ENCODE measurements at regions not wholly inside any gene's neighbourhood (a gene's known extent, or its start where the extent isn't known, plus 50 kb on each side); places are given as distances from the start of the nearest gene placed in this dataset.
"Not testable (repeated sequence)": the region's sequence is repeated elsewhere in the genome, so short reads cannot be mapped to it uniquely, and the experiment has no call there.

DNA sequence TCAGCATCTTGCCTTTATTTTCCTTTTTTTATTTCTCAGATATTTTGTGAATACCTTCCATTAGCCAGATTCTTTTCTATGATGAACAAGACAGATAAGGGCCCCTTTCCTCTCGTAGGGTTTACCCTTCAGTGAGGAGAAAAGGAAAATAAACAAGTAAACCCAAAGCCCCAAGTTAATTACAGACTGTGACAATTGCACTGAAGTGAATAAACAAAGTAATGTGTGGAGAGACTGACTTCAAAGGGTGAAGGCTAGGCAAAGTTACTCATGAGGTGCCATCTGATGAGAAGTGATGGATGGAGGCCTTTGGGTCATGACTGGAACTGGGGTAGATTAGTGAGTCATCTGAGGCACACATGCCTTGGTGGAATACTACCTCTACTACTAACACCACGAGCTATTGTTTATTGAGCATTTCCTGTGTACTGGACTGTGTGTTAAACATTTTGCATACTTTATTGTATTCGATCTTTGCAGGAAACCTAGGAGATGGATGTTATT, 143.4 kb upstream of the PRICKLE1 start:
- no peak for DNase-seq (ENCODE audit: low spot score)
- intact Hi-C loops (cut with DNase I), result no loop called here

DNA sequence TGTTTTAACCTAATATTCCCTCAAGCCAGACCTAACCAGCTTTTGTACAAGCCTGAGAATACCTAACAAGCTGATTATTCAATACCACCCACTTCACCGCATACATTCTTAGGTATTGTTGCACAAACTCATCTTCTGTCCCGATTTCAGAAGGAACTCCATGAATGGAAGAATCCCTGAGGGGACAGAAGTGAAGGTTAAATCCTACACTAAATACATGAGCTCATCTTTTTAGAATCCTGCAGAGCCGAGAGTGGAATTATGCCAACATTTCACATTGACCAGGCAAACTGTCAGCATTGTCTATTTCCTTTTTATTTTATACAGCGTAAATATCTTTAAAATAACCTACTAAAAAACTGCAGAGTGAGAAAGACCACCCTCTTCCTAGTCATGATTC, 140.7 kb upstream of the PRICKLE1 start:
- intact Hi-C loops (cut with DNase I), result no loop called here
- DNase-seq (ENCODE audit: low spot score), result no peak

DNA sequence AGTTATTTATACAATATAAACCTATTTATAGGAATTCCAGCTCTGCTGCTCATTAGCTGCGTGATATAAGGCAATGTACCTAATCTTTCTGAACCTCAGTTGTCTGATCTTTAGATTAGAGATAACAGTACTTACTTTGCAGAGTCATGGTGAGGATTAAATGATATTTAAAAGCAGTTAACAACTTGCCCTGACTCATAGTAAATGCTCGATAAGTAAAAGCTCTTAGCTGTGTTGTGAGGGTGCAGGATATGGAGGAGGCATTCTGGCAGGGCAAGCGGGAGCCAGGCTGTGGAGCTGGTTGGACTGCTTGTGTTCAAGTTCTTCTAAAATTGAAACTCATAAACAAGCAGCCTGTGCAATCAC, 140.0 kb upstream of the PRICKLE1 start:
- no peak for DNase-seq (ENCODE audit: low spot score)
- intact Hi-C loops (cut with DNase I), result no loop called here

DNA sequence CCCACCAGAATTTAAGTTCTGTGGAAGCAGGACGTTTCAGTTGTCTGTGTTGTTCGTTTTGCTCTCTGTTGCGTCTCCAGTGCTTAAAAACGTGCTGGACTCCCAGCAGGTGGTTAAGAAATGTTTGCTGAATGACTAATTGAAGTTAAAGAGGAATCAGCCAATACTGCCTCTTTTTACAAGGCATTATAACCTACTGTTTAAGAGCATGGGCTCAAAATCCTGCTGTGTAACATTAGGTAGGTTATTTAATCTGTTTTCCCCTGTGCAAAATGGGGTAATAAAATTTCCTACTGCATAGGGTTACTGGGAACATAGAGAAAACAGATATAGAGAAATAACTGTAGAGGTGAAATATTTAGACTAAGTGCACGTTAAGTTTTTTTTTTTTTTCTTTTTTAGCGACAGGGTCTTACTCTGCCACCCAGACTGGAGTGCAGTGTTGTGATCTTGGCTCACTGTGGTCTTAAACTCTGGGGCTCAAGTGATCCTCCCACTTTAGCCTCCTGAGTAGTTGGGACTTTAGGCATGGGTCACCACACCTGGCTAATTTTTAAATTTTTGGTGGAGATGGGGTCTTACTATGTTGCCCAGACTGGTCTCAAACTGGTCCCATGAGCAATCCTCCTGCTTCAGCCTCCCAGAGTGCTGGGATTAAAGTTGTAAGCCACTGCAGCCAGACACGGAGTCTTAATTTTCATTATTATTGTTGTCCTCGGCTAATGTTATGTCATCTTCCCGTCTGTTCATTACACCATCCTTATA, 139.4 kb upstream of the PRICKLE1 start:
- DNase-seq (ENCODE audit: low spot score), result no peak
- intact Hi-C loops (cut with DNase I), result no loop called here

DNA sequence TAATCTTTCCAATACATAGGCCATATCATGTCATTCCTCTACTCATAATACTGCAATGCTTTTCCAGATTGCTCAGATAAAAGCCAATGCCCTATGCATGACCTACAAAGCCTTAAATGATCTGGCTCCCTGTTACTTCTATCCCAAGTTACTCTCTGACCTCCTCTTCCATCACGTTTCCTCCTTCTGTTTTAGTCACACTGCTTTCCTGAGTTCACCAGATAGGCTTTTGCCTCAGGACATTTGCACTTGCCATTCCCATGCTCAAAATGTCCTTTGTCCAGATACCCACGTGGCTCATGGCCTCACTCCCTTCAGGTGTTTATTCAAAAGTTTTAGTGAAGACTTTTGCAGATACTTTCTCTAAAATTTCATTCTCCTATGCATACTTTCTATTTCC, 138.7 kb upstream of the PRICKLE1 start:
- intact Hi-C loops (cut with DNase I), result no loop called here
- DNase-seq (ENCODE audit: low spot score), result no peak

DNA sequence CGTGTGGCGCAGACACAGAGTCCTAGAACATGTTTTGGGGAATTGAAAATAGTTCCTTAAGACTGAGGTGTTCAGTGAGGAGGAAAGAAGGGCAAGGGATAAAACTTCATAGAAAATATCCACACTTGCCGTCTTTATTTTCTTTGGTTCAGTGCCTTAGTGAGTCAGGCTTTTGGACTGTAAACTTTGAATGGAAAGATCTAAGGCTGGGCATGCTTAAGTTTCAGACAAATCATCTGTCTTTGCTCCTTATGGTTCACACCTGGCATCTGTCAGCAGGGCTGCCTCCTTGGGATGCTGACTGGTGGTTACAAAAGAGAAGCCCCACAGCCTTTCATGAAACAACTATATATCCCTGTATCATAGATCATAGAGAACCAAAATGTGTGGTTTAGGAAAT, 136.3 kb upstream of the PRICKLE1 start:
- no peak for DNase-seq (ENCODE audit: low spot score)
- intact Hi-C loops (cut with DNase I), result no loop called here

DNA sequence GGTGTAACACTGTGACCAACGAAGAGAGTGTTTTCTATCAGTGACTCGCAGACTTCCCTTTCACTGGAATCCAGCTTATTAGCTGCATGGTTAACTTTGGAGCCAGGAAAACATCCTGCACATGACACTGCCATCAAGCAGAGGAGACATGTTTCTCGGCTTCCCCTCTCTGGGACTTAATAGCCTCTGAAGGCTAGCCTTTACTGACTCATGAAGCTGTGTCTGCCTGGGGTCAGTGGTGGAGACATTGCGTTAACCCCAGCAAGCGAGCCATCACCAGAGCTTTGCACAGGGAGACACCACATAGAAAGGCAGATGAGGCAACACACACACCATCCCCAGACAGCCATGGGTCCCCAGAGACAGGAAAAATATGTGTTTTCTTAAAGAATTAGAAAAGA, 126.9 kb upstream of the PRICKLE1 start:
- peak; percentile 78 for DNase-seq (ENCODE audit: low spot score)

DNA sequence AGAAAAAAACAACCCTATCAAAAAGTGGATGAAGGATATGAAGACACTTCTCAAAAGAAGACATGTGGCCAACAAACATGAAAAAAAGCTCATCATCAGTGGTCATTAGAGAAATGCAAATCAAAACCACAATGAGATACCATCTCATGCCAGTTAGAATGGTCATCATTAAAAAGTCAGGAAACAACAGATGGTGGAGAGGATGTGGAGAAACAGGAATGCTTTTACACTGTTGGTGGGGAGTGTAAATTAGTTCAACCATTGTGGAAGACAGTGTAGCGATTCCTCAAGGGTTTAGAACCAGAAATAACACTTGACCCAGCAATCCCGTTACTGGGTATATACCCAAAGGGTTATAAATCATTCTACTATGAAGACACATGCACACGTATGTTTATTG, 124.0 kb upstream of the PRICKLE1 start:
- DNase-seq (ENCODE audit: low spot score); intact Hi-C loops (cut with DNase I): not testable (repeated sequence)

More for the DNA sequence above, 126.9 kb upstream of the PRICKLE1 start:
- intact Hi-C loops (cut with DNase I), result no loop called here

DNA sequence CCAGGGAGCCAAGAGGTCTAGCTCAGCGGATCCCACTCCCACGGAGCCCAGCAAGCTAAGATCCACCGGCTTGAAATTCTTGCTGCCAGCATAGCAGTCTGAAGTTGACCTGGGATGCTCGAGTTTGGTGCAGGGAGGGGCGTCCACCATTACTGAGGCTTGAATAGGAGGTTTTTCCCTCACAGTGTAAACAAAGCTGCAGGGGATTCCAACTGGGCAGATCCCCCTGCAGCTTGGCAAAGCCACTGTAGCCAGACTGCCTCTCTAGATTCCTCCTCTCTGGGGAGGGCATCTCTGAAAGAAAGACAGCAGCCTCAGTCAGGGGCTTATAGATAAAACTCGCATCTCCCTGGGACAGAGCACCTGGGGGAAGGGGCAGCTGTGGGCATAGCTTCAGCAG, 118.8 kb upstream of the PRICKLE1 start:
- intact Hi-C loops (cut with DNase I); DNase-seq (ENCODE audit: low spot score): not testable (repeated sequence)

DNA sequence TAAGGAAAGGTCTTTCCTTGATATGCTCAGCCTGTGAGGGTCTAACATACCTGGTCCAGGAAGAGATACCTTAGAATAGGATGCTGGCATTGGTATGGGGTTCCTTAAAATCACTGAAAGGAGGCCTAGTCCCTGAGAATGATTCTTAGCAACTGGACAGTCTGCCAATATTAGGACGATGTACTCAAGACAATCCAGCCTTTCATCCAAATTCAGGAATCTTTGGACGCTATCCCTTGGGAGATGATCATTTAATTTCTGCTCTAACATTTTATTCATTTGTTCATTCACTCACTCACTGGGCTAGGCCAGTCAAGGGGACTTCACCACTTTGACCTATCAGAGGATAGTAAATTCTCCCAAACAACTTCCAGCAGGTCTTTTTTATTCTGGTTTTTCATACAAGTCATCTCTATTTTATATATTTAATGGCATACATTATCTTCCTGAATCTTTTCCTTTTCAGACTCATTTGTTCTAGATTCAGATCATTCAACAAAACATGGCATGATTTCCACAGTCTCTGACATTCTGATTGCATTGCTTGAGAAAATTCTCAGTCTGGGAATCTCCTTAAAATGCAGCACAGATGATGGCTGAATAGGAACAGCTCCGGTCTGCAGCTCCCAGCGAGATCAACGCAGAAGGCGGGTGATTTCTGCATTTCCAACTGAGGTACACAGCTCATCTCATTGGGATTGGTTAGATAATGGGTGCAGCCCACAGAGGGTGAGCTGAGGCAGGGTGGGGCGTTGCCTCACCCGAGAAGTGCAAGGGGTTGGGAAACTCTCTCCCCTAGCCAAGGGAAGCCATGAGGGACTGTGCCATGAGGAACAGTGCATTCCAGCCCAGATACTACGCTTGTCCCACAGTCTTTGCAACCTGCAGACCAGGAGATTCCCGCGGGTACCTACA, 118.0 kb upstream of the PRICKLE1 start:
- DNase-seq (ENCODE audit: low spot score), result no peak
- intact Hi-C loops (cut with DNase I), result no loop called here

DNA sequence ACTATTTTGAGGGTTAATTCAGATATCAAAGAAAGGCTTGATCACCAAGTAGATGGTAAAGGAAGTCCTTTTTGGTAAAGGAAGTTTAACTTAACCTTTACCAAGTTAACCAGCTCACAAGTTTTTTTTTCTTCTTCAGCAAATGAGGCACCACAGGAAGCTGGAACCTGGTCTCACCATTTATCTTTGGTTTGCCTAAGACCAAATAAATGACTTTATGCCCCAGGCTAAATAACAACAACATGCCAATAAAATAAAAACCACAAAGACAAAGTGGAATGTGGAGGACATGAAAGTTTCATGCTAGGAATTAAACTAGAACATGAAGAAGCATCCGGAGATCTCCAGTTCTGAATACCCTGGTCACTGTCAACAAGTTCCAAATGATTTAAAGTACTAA, 116.8 kb upstream of the PRICKLE1 start:
- DNase-seq (ENCODE audit: low spot score), result no peak
- intact Hi-C loops (cut with DNase I), result no loop called here

DNA sequence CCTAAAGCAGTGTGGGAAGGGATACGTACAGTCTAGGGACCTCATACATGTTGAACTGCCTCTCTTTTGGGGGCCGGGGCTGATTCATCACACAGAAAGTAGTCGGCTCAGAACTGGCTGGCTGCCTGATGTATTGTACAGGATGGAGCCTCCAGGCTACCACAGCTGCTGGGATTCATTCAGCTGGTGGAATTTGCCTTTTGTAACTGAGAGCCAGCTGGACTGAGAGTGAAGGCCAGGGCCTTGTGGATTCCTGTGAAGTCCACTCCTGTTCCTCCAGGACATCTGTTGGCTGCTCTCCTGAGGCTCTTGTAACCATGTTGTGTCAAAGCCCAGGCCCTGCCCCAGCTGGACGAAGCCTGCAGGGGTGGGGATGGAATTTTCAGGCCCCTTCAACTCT, 116.3 kb upstream of the PRICKLE1 start:
- intact Hi-C loops (cut with DNase I), result no loop called here

DNA sequence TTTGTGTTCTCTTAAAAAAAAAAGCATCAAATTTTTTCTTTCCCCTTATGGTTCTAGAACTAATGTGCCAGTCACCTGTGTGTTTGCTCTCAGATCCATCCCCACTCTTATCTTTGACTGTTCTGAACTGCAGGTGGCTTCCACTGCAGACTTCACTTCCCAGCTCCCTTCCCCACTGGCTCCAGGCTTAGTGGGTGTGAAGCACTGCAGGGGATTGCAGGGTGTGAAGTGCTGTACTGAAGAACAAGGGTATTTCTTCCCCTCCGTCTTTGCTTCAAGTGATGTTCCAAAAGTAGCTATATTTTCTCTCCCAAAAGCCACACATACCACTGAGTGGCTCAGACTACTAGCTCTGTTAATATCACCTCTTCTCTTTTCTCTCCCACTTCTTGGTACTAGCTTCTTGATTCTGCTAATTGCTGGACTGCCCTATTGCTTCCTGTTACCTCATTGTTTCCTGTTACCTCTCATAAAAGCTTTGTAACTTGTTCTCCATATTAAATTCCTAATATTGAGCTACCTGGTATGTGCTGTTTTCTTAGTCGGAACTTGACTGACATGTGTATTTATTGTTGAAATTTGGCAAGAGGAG, 115.4 kb upstream of the PRICKLE1 start:
- no peak for DNase-seq (ENCODE audit: low spot score)
- intact Hi-C loops (cut with DNase I), result no loop called here

More for the DNA sequence above, 116.3 kb upstream of the PRICKLE1 start:
- peak; percentile 86 for DNase-seq (ENCODE audit: low spot score)

DNA sequence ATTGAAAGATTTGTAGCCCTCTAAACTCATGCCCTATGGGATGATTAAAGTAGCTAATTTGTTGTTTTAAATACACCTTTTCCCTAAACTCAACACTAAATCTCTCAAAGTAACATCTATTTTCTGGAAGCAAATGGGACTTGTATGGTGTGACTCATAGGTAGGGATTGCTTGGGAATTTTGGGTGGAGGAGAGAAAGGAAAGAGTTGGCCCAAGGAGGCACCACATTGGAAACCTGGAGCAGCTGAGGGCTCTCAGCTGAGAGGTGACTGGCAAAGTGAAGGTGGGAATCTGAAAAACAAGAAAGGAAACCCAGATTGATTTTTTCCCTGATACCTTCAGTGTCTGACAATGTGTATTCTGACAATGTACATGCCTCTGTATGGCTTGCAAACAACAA, 114.8 kb upstream of the PRICKLE1 start:
- DNase-seq (ENCODE audit: low spot score), result no peak
- intact Hi-C loops (cut with DNase I), result no loop called here

DNA sequence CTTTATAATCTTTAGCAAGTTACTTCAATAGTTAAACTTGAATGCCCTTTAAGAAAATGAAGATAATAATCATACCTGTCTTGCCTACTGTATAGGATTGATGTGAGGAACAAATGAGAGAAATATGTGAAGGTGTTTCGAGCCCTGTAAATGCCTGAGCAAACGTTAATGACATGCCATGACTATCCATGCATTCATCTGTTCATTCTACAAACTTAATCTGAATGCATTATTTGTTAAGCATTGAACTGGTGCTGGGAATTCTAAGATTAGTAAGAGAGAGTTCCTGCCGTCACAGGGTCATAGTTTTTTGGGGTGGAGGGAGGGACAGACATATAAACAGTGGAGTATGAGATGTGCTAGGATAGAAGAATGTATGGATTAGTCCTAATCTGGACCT, 111.5 kb upstream of the PRICKLE1 start:
- intact Hi-C loops (cut with DNase I), result no loop called here
- no peak for DNase-seq (ENCODE audit: low spot score)

DNA sequence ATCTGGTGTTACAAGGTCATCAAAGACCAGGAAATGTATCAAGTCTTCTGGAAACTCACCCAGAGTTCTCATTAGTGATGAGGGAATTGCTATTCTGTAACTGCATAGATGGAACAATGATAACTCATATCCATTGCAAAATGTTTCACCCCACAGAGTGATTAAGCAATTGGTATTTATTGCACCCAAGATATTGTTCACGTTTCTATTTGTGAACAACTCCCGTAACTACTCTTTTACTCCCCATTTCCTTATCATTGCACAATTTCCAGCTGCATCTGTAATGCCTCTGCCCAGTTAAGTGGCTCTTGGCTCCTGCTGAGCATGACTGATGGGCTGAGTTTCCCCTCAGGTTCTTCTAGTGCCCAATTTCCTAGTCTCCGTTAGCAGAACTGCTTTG, 108.7 kb upstream of the PRICKLE1 start:
- DNase-seq (ENCODE audit: low spot score), result no peak
- intact Hi-C loops (cut with DNase I), result no loop called here

DNA sequence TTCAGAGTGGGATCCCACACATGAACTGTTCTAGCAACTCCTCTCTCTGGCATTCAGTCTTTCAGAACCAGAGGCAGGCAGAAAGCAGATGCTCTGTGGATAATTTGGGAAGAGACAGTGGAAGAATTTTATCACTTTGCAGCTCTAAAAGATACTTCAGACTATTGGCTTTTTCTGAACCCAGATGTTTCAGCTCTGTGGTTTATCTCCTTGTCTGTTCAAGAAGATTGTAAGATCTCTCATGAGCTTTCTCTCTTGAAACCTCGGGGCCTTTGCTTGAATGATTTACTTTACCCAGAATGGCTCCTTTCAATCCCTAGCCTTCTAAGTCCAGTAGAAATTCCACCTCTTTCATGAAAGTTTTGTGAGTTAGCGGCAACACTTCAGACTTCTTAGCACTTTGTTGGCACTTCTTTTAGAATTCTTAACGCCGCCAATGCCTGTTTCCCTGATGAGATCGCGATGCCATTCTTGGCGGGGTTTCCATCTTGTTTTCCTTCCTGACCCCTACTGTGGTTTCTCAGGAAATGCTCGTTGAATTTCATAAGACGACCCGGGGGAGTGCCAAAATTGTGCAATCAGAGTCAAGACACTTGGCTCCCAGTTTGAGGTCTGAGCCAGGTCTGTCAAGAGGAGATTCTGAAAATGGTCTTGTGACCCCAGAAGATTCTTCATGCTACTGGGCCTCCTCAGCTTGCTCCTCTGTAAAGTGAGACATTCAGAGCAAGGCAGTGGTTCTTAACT, 107.0 kb upstream of the PRICKLE1 start:
- intact Hi-C loops (cut with DNase I), result no loop called here
- DNase-seq (ENCODE audit: low spot score), result peak; percentile 91

DNA sequence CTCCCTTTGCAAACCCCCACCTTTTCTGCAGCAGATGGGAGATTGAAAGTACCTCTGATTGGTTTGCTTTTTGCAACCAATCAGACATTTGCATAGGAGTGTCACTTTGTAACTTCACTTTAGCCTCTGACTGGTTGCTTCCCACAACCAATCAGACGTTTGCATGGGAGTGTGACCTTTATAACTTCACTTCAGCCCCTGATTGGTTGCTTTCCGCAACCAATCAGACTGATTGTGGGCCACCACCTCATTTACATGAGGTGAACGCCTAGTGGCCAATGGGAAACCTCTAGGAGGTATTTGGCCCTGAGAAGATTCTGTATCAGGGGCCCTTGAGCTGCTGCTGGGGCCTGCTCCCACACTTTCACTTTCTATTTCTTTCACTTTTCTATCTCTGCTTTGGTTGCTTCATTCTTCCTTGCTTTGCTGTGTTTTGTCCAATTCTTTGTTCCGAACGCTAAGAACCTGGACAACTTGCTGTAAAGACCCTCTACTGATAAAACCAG, 106.0 kb upstream of the PRICKLE1 start:
- no peak for DNase-seq (ENCODE audit: low spot score)
- intact Hi-C loops (cut with DNase I), result no loop called here

DNA sequence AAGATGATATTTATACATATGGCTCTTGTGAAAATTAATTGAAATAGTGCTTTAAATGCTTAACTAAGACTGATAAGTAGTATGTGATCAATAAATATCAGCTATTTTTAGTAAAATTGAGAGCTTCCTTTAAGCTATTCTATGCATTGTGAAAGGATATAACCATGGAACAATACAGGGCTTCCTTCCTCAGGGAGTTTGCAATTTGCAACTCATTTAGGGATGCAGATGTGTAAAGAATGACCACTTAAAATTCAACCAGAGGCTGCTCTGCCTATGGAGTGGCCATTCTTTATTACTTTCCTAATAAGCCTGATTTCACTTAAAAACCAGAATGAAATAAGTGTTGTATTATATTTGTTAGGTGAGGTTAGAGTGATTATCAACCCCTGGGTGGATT, 103.2 kb upstream of the PRICKLE1 start:
- no peak for DNase-seq (ENCODE audit: low spot score)
- intact Hi-C loops (cut with DNase I), result no loop called here

All from posterior vena cava (tissue), 2 donors.